Gastroesophageal sphincter (tissue), 4 donors: ENCODE measurements at regions not wholly inside any gene's neighbourhood (a gene's known extent, or its start where the extent isn't known, plus 50 kb on each side); places are given as distances from the start of the nearest gene placed in this dataset.

Experiments
- ATAC-seq: fragments of 150-250 bp; one replicate; pipeline ENCODE4 v1.9.1; 2016; ENCODE audit warnings: mild to moderate bottlenecking, moderate library complexity
- H3K27ac ChIP-seq, 4 donors: fragments of 200-600 bp; sonication (generic) in 3 of 4; 1 replicate in 3 of 4; 2 replicates in 1 of 4; pipeline ENCODE4 v1.5.1; 2016 to 2019
- H3K27me3 ChIP-seq: fragments of 200-600 bp; sonication (generic); one replicate; pipeline ENCODE4 v1.5.1; 2019
- H3K36me3 ChIP-seq, 2 donors: fragments of 200-600 bp; sonication (generic); one replicate each; pipeline ENCODE4 v1.5.1; 2019; ENCODE audit warnings: control low read depth in 1 of 2
- H3K4me1 ChIP-seq, 3 donors: fragments of 200-600 bp; sonication (generic); 1 replicate in 2 of 3; 2 replicates in 1 of 3; pipeline ENCODE4 v1.5.1; 2016 to 2019; ENCODE audit warnings: control low read depth in 2 of 3
- H3K4me3 ChIP-seq, 2 donors: fragments of 200-600 bp; sonication (generic); one replicate each; pipeline ENCODE4 v1.5.1; 2019; ENCODE audit warnings: mild to moderate bottlenecking in 1 of 2, moderate library complexity in 1 of 2
- H3K9me3 ChIP-seq, 3 donors: fragments of 200-600 bp; sonication (generic); one replicate each; pipeline ENCODE4 v1.5.1; 2017 to 2019; ENCODE audit warnings: control low read depth in 2 of 3
- CTCF ChIP-seq, 4 experiments: fragments of 200-600 bp in 2 of 4; fragments of 450-650 bp in 2 of 4; sonication (generic) in 1 of 4; IDR thresholded peaks; one replicate each; pipeline ENCODE4 v1.5.1; 2017 to 2019; ENCODE audit warnings: antibody characterized with exemption in 4 of 4, mild to moderate bottlenecking in 2 of 4, moderate library complexity in 2 of 4
- EP300 ChIP-seq: sonication (generic); formaldehyde crosslinking; IDR thresholded peaks from one replicate; pipeline ENCODE4 v1.6.1; 2017; ENCODE audit warnings: antibody characterized with exemption, mild to moderate bottlenecking
- POLR2A ChIP-seq, 2 donors: fragments of 450-650 bp; IDR thresholded peaks; one replicate each; pipeline ENCODE4 v1.6.1; 2017; ENCODE audit warnings: antibody characterized with exemption in 2 of 2, mild to moderate bottlenecking in 2 of 2, moderate library complexity in 1 of 2
- POLR2AphosphoS5 ChIP-seq: sonication (generic); formaldehyde crosslinking; IDR thresholded peaks from one replicate; pipeline ENCODE4 v1.6.1; 2017; ENCODE audit warnings: antibody characterized with exemption
- WGBS, 2 donors: methylation state at CpG; one replicate each; pipeline ENCODE4 v1.1.5; 2018; ENCODE audit warnings: low coverage in 1 of 2; 5-methylcytosine and 5-hydroxymethylcytosine counted together

GRCh38 chr2:149873936-149874335, 286.4 kb upstream of the MMADHC start:
- WGBS, 2 donors = 46% methylated on average over 1 of the region's 1 CpG; no CpG with 5 or more reads in 1 of the 2 donors

GRCh38 chr2:149872638-149873150, 285.1 kb upstream of the MMADHC start:
- Histone ChIP-seq H3K4me3 (no peak overlapping the region), H3K27ac (no peak overlapping the region), H3K4me1 (no peaks in the 10 kb centered on the region), H3K36me3 (no peaks in the 10 kb centered on the region), H3K27me3 (no peaks in the 10 kb centered on the region), H3K9me3 (peaks cover 0 to 9% (median 0%) of the 10 kb centered on the region in 3 donors)
- no peak for ATAC-seq
- WGBS, 2 donors = 89 to 93% methylated on average over 2 of the region's 2 CpGs
- no peak for TF ChIP-seq CTCF (IDR thresholded peaks at IDR 0.05)
- TF ChIP-seq POLR2AphosphoS5 = no peak
- TF ChIP-seq POLR2A (IDR thresholded peaks at IDR 0.05) = no peak
- TF ChIP-seq EP300 = no peak

More at GRCh38 chr2:149873936-149874335, 286.4 kb upstream of the MMADHC start:
- Histone ChIP-seq H3K27ac (no peak overlapping the region), H3K27me3 (no peaks in the 10 kb centered on the region), H3K36me3 (no peaks in the 10 kb centered on the region), H3K4me3 (no peak overlapping the region), H3K9me3 (peaks cover 0 to 6% (median 0%) of the 10 kb centered on the region in 3 donors), H3K4me1 (no peaks in the 10 kb centered on the region)
- TF ChIP-seq EP300 = no peak
- no peak for TF ChIP-seq POLR2AphosphoS5
- TF ChIP-seq POLR2A (IDR thresholded peaks at IDR 0.05) = no peak
- TF ChIP-seq CTCF (IDR thresholded peaks at IDR 0.05) = no peak
- ATAC-seq = no peak

GRCh38 chr2:149872041-149872440, 284.5 kb upstream of the MMADHC start:
- no peaks in the 10 kb centered on the region for H3K4me1 ChIP-seq
- H3K27ac ChIP-seq = no peak overlapping the region
- H3K36me3 ChIP-seq = no peaks in the 10 kb centered on the region
- WGBS, 2 donors = 61 to 65% methylated on average over 2 of the region's 2 CpGs
- H3K4me3 ChIP-seq = no peak overlapping the region
- H3K9me3 ChIP-seq = peaks cover 0 to 9% (median 0%) of the 10 kb centered on the region in 3 donors
- TF ChIP-seq POLR2A (IDR thresholded peaks at IDR 0.05) (no peak), POLR2AphosphoS5 (no peak), CTCF (IDR thresholded peaks at IDR 0.05) (no peak), EP300 (no peak)
- no peaks in the 10 kb centered on the region for H3K27me3 ChIP-seq
- ATAC-seq = no peak

GRCh38 chr2:149871091-149871885, 283.7 kb upstream of the MMADHC start:
- Histone ChIP-seq H3K27ac (no peak overlapping the region), H3K4me1 (no peaks in the 10 kb centered on the region), H3K4me3 (no peak overlapping the region), H3K36me3 (no peaks in the 10 kb centered on the region), H3K9me3 (peaks cover 0 to 9% (median 0%) of the 10 kb centered on the region in 3 donors), H3K27me3 (no peaks in the 10 kb centered on the region)
- no peak for ATAC-seq
- no peak for TF ChIP-seq POLR2AphosphoS5
- TF ChIP-seq EP300 = no peak
- TF ChIP-seq POLR2A (IDR thresholded peaks at IDR 0.05) = no peak
- TF ChIP-seq CTCF (IDR thresholded peaks at IDR 0.05) = no peak
- 92 to 94% methylated on average over 6 of the region's 6 CpGs for WGBS, 2 donors

GRCh38 chr2:149863227-149863626, 275.7 kb upstream of the MMADHC start:
- 92 to 96% methylated on average over 2 of the region's 2 CpGs for WGBS, 2 donors
- no peak for ATAC-seq
- H3K27ac ChIP-seq = no peak overlapping the region
- no peak overlapping the region for H3K4me3 ChIP-seq
- H3K36me3 ChIP-seq = no peaks in the 10 kb centered on the region
- peaks cover 0 to 9% (median 0%) of the 10 kb centered on the region in 3 donors for H3K4me1 ChIP-seq
- H3K27me3 ChIP-seq = no peaks in the 10 kb centered on the region
- H3K9me3 ChIP-seq = no peaks in the 10 kb centered on the region
- TF ChIP-seq POLR2AphosphoS5 (no peak), POLR2A (IDR thresholded peaks at IDR 0.05) (no peak), EP300 (no peak), CTCF (IDR thresholded peaks at IDR 0.05) (no peak)
